HCT116 (cell line): ENCODE measurements at regions not wholly inside any gene's neighbourhood (a gene's known extent, or its start where the extent isn't known, plus 50 kb on each side); places are given as distances from the start of the nearest gene placed in this dataset.

ENCODE experiments used
- ATAC-seq: fragments of 200-7000 bp; cut with Tn5 transposase; 2 replicates; pipeline ENCODE4 v1.9.1; 2020; ENCODE audit warnings: mild to moderate bottlenecking, moderate library complexity
- BruUV-seq: library from RNA; stranded (reverse); fragments of 400-500 nt; replicated peaks from 2 replicates; lab custom pipeline; 2021; lab: Mats Ljungman, UMichigan
- CTCF ChIA-PET: fragments of 300-600 bp; sonication (Branson Sonifier 250); formaldehyde crosslinking; loops from one replicate; lab custom pipeline; 2021; ENCODE audit warnings: antibody characterized with exemption; lab: Charles Lee
- POLR2A ChIA-PET: fragments of 300-600, 350-600 bp; sonication (Branson Sonifier 250); formaldehyde crosslinking; loops from one replicate; lab custom pipeline; 2021; ENCODE audit warnings: antibody characterized with exemption; lab: Charles Lee
- RAD21 ChIA-PET, 2 experiments: fragments of 300-600 bp; sonication (Branson Sonifier 250); formaldehyde crosslinking; loops; one replicate each; lab custom pipeline; 2023; ENCODE audit warnings: low total read pairs in 2 of 2; ENCODE audit not compliant: uncharacterized antibody in 2 of 2, unreplicated experiment in 2 of 2, low non-redundant PET in 1 of 2; lab: Charles Lee
- DNase-seq: peaks from one replicate; pipeline ENCODE4 v3.0.0-alpha.2; 2010; ENCODE audit warnings: low read depth, low spot score
- H2AFZ ChIP-seq: fragments of 200-600 bp; shearing (Covaris generic), sonication (generic); 2 replicates; pipeline ENCODE4 v1.6.1; 2017; ENCODE audit warnings: low read depth, mixed run types, mixed read lengths, antibody characterized with exemption, low read length; ENCODE audit not compliant: poor library complexity, severe bottlenecking
- H3K27ac ChIP-seq: 2 replicates; pipeline ENCODE4 v1.5.1; 2012; ENCODE audit warnings: low read depth, low read length
- H3K27me3 ChIP-seq: fragments of 200-600 bp; sonication (generic); 2 replicates; pipeline ENCODE4 v1.6.1; 2016; ENCODE audit warnings: mixed run types, low read length, mixed read lengths; ENCODE audit not compliant: insufficient read depth
- H3K36me3 ChIP-seq, 2 experiments: fragments of 200-500 bp in 1 of 2; fragments of 200-600 bp in 1 of 2; sonication (Bioruptor generic) in 1 of 2; sonication (generic) in 1 of 2; 2 replicates each; pipeline versions ENCODE4 v1.5.1 to v1.6.1; 2014 to 2016; ENCODE audit warnings: low read length in 2 of 2, inconsistent platforms in 1 of 2, mixed read lengths in 1 of 2, mixed run types in 1 of 2; ENCODE audit not compliant: insufficient read depth in 2 of 2, control insufficient read depth in 1 of 2
- H3K4me1 ChIP-seq, 2 experiments: fragments of 200-600 bp in 1 of 2; sonication (generic) in 1 of 2; 2 replicates each; pipeline versions ENCODE4 v1.5.1 to v1.6.1; 2012 to 2017; ENCODE audit warnings: low read length in 2 of 2, inconsistent platforms in 1 of 2, mild to moderate bottlenecking in 1 of 2, mixed read lengths in 1 of 2, mixed run types in 1 of 2, moderate library complexity in 1 of 2; ENCODE audit not compliant: insufficient read depth in 2 of 2, control insufficient read depth in 1 of 2
- H3K4me2 ChIP-seq: fragments of 200-600 bp; sonication (generic); 2 replicates; pipeline ENCODE4 v1.6.1; 2017; ENCODE audit warnings: mixed run types, low read length, mixed read lengths
- H3K4me3 ChIP-seq, 2 experiments: fragments of 200-600 bp in 1 of 2; sonication (generic) in 1 of 2; replicated peaks in 1 of 2; 2 replicates each; pipeline ENCODE4 v1.5.1; 2011 to 2016; ENCODE audit warnings: low read length in 2 of 2, control low read depth in 1 of 2, low read depth in 1 of 2, mild to moderate bottlenecking in 1 of 2, mixed read lengths in 1 of 2, mixed run types in 1 of 2
- H3K79me2 ChIP-seq: fragments of 200-600 bp; sonication (generic); 2 replicates; pipeline ENCODE4 v1.6.1; 2017; ENCODE audit warnings: mild to moderate bottlenecking, mixed run types, low read length, moderate library complexity, mixed read lengths; ENCODE audit not compliant: insufficient read depth
- H3K9ac ChIP-seq: fragments of 200-600 bp; sonication (generic); 2 replicates; pipeline ENCODE4 v1.6.1; 2016; ENCODE audit warnings: low read length, mixed read lengths
- H3K9me2 ChIP-seq: fragments of 200-600 bp; sonication (generic), shearing (Covaris generic); 2 replicates; pipeline ENCODE4 v1.6.1; 2017; ENCODE audit warnings: mixed run types, mild to moderate bottlenecking, moderate library complexity; ENCODE audit not compliant: insufficient read depth
- H3K9me3 ChIP-seq, 2 experiments: fragments of 200-500 bp in 1 of 2; fragments of 200-600 bp in 1 of 2; sonication (Bioruptor generic) in 1 of 2; sonication (generic) in 1 of 2; 2 replicates each; pipeline ENCODE4 v1.6.1; 2014 to 2017; ENCODE audit warnings: low read length in 2 of 2, mixed read lengths in 2 of 2, inconsistent platforms in 1 of 2, low read depth in 1 of 2, mild to moderate bottlenecking in 1 of 2, mixed run types in 1 of 2, moderate library complexity in 1 of 2; ENCODE audit not compliant: control insufficient read depth in 1 of 2, insufficient read depth in 1 of 2
- H4K20me1 ChIP-seq: fragments of 200-600 bp; sonication (generic), shearing (Covaris generic); 2 replicates; pipeline ENCODE4 v1.6.1; 2017; ENCODE audit warnings: mixed run types, mild to moderate bottlenecking, moderate library complexity; ENCODE audit not compliant: insufficient read depth
- CBX3 ChIP-seq: IDR thresholded peaks from 2 replicates; pipeline ENCODE4 v1.6.1; 2012; ENCODE audit warnings: low read depth
- CEBPB ChIP-seq: IDR thresholded peaks from 2 replicates; pipeline ENCODE4 v1.6.1; 2012; ENCODE audit warnings: low read depth
- EZH2 ChIP-seq: fragments of 200-600 bp; sonication (generic); IDR thresholded peaks from 2 replicates; pipeline ENCODE4 v1.6.1; 2017; ENCODE audit warnings: antibody characterized with exemption, mixed run types
- FOSL1 ChIP-seq: IDR thresholded peaks from 2 replicates; pipeline ENCODE4 v1.6.1; 2012; ENCODE audit warnings: low read depth
- JUND ChIP-seq: IDR thresholded peaks from 2 replicates; pipeline ENCODE4 v1.6.1; 2012
- POLR2A ChIP-seq: IDR thresholded peaks from 2 replicates; pipeline ENCODE4 v1.7.0; 2011; ENCODE audit warnings: borderline replicate concordance; ENCODE audit not compliant: insufficient read depth, insufficient read length; ENCODE audit errors: extremely low read depth
- POLR2AphosphoS5 ChIP-seq: IDR thresholded peaks from 2 replicates; pipeline ENCODE4 v1.6.1; 2011; ENCODE audit warnings: mild to moderate bottlenecking, low read depth, low read length, moderate library complexity
- RAD21 ChIP-seq: IDR thresholded peaks from 2 replicates; pipeline ENCODE4 v1.6.1; 2012; ENCODE audit warnings: low read depth, mild to moderate bottlenecking
- REST ChIP-seq: IDR thresholded peaks from 2 replicates; pipeline ENCODE4 v1.6.1; 2012; ENCODE audit warnings: low read depth
- SIN3A ChIP-seq: IDR thresholded peaks from 2 replicates; pipeline ENCODE4 v1.6.1; 2012; ENCODE audit warnings: low read depth
- SP1 ChIP-seq: IDR thresholded peaks from 2 replicates; pipeline ENCODE4 v1.6.1; 2012; ENCODE audit warnings: low read depth
- SRF ChIP-seq: IDR thresholded peaks from 2 replicates; pipeline ENCODE4 v1.6.1; 2012; ENCODE audit warnings: low read depth
- TCF7L2 ChIP-seq: IDR thresholded peaks from 2 replicates; pipeline ENCODE4 v1.7.0; 2011; ENCODE audit warnings: borderline replicate concordance, inconsistent platforms; ENCODE audit not compliant: insufficient read depth, insufficient read length; ENCODE audit errors: extremely low read depth
- YY1 ChIP-seq: IDR thresholded peaks from 2 replicates; pipeline ENCODE4 v1.6.1; 2011; ENCODE audit warnings: low read length, low read depth, moderate library complexity, mild to moderate bottlenecking; ENCODE audit not compliant: insufficient replicate concordance; ENCODE audit errors: extremely low read depth
- ZNF274 ChIP-seq: fragments of 200-500 bp; sonication (Bioruptor generic); IDR thresholded peaks from 2 replicates; pipeline ENCODE4 v1.6.1; 2014; ENCODE audit warnings: mild to moderate bottlenecking, low read depth, low read length, inconsistent platforms
- intact Hi-C: fragments of 100-400 bp; cut with micrococcal nuclease; formaldehyde crosslinking; loops from 2 replicates; pipeline ENCODE4 v1.10.0; 2022
- TF ChIP-seq, protein P1 (sequence below): IDR thresholded peaks from 2 replicates; pipeline ENCODE4 v1.6.1; 2012
- TF ChIP-seq, protein P2 (sequence below): IDR thresholded peaks from 2 replicates; pipeline ENCODE4 v1.6.1; 2011; ENCODE audit warnings: mild to moderate bottlenecking, low read length, moderate library complexity; ENCODE audit not compliant: insufficient replicate concordance; ENCODE audit errors: extremely low read depth

- no peaks in the 10 kb centered on the region for H3K9me2 ChIP-seq
- H3K4me2 ChIP-seq = no peak overlapping the region
- no peaks in the 10 kb centered on the region for H3K27me3 ChIP-seq
- no peak overlapping the region for H3K9ac ChIP-seq
- H2AFZ ChIP-seq = no peak overlapping the region
- no peaks in the 10 kb centered on the region for H4K20me1 ChIP-seq
- peaks cover 0 to 5% of the 10 kb centered on the region in 2 experiments; a peak in 1 of 4 replicates for H3K9me3 ChIP-seq
- no peaks in the 10 kb centered on the region for H3K4me1 ChIP-seq
- ChIA-PET RAD21 (no interaction called here), POLR2A (no interaction called here), CTCF (no interaction called here)
- BruUV-seq = no TSS peak
- ATAC-seq = no peak
- no peaks in the 10 kb centered on the region for H3K79me2 ChIP-seq
- H3K36me3 ChIP-seq = no peaks in the 10 kb centered on the region
- no peak overlapping the region for H3K4me3 ChIP-seq
- H3K27ac ChIP-seq = no peak overlapping the region
- intact Hi-C loops = no loop called here
- TF ChIP-seq SP1 = no peak
- no peak for TF ChIP-seq EZH2
- no peak for TF ChIP-seq CBX3
- no peak for TF ChIP-seq POLR2A
- no peak for TF ChIP-seq SIN3A
- DNase-seq = no peak
Observed at GRCh38 chr1:170357750-170358149, 174.2 kb upstream of the GORAB start.

- Histone ChIP-seq H3K4me2 (no peak overlapping the region), H3K4me1 (no peaks in the 10 kb centered on the region), H3K27me3 (no peaks in the 10 kb centered on the region), H3K9me3 (peaks cover 0 to 5% of the 10 kb centered on the region in 2 experiments; a peak in 1 of 4 replicates), H4K20me1 (no peaks in the 10 kb centered on the region), H3K36me3 (no peaks in the 10 kb centered on the region), H3K79me2 (no peaks in the 10 kb centered on the region), H3K9me2 (no peaks in the 10 kb centered on the region), H3K9ac (no peak overlapping the region), H3K27ac (no peak overlapping the region), H2AFZ (no peak overlapping the region), H3K4me3 (no peak overlapping the region)
- DNase-seq (no peak), ATAC-seq (no peak)
- intact Hi-C loops = no loop called here
- ChIA-PET RAD21 (no interaction called here), CTCF (no interaction called here), POLR2A (no interaction called here)
- BruUV-seq = no TSS peak
- no peak for TF ChIP-seq SP1
- TF ChIP-seq YY1 = no peak
- no peak for TF ChIP-seq REST
- TF ChIP-seq, protein P1, sequence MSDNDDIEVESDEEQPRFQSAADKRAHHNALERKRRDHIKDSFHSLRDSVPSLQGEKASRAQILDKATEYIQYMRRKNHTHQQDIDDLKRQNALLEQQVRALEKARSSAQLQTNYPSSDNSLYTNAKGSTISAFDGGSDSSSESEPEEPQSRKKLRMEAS = no peak
- no peak for TF ChIP-seq POLR2A
- TF ChIP-seq POLR2AphosphoS5 = no peak
- TF ChIP-seq CEBPB = no peak
- TF ChIP-seq SRF = no peak
- no peak for TF ChIP-seq TCF7L2
- TF ChIP-seq FOSL1 = no peak
- TF ChIP-seq JUND = no peak
- no peak for TF ChIP-seq RAD21
- no peak for TF ChIP-seq SIN3A
- no peak for TF ChIP-seq CBX3
- TF ChIP-seq ZNF274 = no peak
- TF ChIP-seq, protein P2, sequence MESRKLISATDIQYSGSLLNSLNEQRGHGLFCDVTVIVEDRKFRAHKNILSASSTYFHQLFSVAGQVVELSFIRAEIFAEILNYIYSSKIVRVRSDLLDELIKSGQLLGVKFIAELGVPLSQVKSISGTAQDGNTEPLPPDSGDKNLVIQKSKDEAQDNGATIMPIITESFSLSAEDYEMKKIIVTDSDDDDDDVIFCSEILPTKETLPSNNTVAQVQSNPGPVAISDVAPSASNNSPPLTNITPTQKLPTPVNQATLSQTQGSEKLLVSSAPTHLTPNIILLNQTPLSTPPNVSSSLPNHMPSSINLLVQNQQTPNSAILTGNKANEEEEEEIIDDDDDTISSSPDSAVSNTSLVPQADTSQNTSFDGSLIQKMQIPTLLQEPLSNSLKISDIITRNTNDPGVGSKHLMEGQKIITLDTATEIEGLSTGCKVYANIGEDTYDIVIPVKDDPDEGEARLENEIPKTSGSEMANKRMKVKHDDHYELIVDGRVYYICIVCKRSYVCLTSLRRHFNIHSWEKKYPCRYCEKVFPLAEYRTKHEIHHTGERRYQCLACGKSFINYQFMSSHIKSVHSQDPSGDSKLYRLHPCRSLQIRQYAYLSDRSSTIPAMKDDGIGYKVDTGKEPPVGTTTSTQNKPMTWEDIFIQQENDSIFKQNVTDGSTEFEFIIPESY = no peak
Observed at GRCh38 chr1:170360601-170361000, 171.4 kb upstream of the GORAB start.
